ENCODE measurements at regions not wholly inside any gene's neighbourhood (a gene's known extent, or its start where the extent isn't known, plus 50 kb on each side); places are given as distances from the start of the nearest gene placed in this dataset.
"Not testable (repeated sequence)": the region's sequence is repeated elsewhere in the genome, so short reads cannot be mapped to it uniquely, and the experiment has no call there.

DNA sequence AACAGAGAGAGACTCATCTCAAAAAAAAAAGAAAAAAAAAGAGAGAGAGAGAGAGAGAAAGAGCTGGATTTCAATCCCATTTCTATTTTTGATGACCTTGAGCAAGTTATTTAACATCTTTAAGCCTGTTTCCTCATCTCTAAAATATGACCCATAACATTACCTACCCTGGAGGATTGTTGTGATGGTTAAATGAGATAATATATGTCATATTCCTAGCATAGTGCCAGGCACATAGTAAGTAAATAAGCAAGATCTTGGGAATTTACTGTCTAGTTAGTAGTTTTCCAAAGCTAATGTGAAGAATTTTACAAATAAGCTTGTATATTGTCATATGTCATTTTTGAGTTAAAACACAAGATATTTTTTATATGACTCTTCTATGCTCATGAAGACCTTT, 236.5 kb downstream of the PHLDA1 start:
- Histone ChIP-seq H4K20me1 (ENCODE audit: insufficient read depth, low read length, poor library complexity, severe bottlenecking) (no peaks in the 10 kb centered on the region), H3K27me3 (ENCODE audit: insufficient read depth, low read length, poor library complexity, severe bottlenecking) (no peaks in the 10 kb centered on the region), H3F3A (ENCODE audit: low read depth) (no peaks in the 10 kb centered on the region), H3K9ac (ENCODE audit: low read depth, low read length, poor library complexity, severe bottlenecking) (no peak overlapping the region), H3K4me2 (ENCODE audit: low read depth, low read length, poor library complexity, severe bottlenecking) (no peak overlapping the region), H3K4me1 (ENCODE audit: insufficient read depth, low read length, poor library complexity, severe bottlenecking) (peaks cover 6% of the 10 kb centered on the region), H3K36me3 (ENCODE audit: insufficient read depth, low read length) (no peaks in the 10 kb centered on the region), H3K9me2 (replicated peaks; ENCODE audit: low read depth, low read length) (no peaks in the 10 kb centered on the region), H2AFZ (ENCODE audit: low read length) (no peak overlapping the region), H3K9me3 (ENCODE audit: insufficient read depth, low read depth, low read length) (no peaks in the 10 kb centered on the region), H3K79me2 (ENCODE audit: insufficient read depth, low read length) (no peaks in the 10 kb centered on the region), H3K4me3 (ENCODE audit: low read length, poor library complexity, severe bottlenecking) (no peak overlapping the region)
- TF ChIP-seq CTCF (conservative IDR thresholded peaks at IDR 0.05; ENCODE audit: low read length) (no peak), EZH2phosphoT487 (IDR thresholded peaks at IDR 0.05; ENCODE audit: borderline replicate concordance) (no peak)

DNA sequence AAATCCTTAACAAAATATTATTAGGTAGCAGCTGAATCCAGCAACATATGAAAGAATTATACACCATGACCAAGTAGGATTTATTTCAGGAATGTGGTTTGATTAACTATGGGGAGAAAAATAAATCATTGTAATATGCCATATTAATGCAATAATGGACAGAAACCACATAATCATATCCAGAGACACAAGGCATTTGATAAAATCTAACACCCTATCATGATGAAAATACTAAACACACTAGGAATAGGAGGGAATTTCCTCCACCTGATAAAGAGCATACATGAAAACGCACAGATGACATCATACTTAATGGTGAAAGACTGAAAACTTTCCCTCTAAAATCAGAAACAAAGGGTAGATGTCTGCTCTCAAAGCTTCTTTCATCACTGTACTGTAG, 238.9 kb downstream of the PHLDA1 start:
- TF ChIP-seq EZH2phosphoT487 (IDR thresholded peaks at IDR 0.05; ENCODE audit: borderline replicate concordance) (no peak), CTCF (conservative IDR thresholded peaks at IDR 0.05; ENCODE audit: low read length) (no peak)
- peaks cover 6% of the 10 kb centered on the region for H3K4me1 ChIP-seq (ENCODE audit: insufficient read depth, low read length, poor library complexity, severe bottlenecking)

GRCh38 chr12:75790219-75790618, 241.4 kb downstream of the PHLDA1 start:
- Histone ChIP-seq H3K27me3 (ENCODE audit: insufficient read depth, low read length, poor library complexity, severe bottlenecking) (no peaks in the 10 kb centered on the region), H3F3A (ENCODE audit: low read depth) (no peaks in the 10 kb centered on the region; the same call in 1 of the 2 replicates), H3K36me3 (ENCODE audit: insufficient read depth, low read length) (no peaks in the 10 kb centered on the region), H3K4me2 (ENCODE audit: low read depth, low read length, poor library complexity, severe bottlenecking) (peak overlapping the region; percentile 3), H3K9me2 (replicated peaks; ENCODE audit: low read depth, low read length) (no peaks in the 10 kb centered on the region), H3K4me3 (ENCODE audit: low read length, poor library complexity, severe bottlenecking) (no peak overlapping the region), H3K9me3 (ENCODE audit: insufficient read depth, low read depth, low read length) (no peaks in the 10 kb centered on the region), H3K9ac (ENCODE audit: low read depth, low read length, poor library complexity, severe bottlenecking) (no peak overlapping the region), H3K79me2 (ENCODE audit: insufficient read depth, low read length) (no peaks in the 10 kb centered on the region), H2AFZ (ENCODE audit: low read length) (peak overlapping the region; percentile 45), H4K20me1 (ENCODE audit: insufficient read depth, low read length, poor library complexity, severe bottlenecking) (no peaks in the 10 kb centered on the region), H3K4me1 (ENCODE audit: insufficient read depth, low read length, poor library complexity, severe bottlenecking) (peaks cover 11% of the 10 kb centered on the region)
- TF ChIP-seq EZH2phosphoT487 (IDR thresholded peaks at IDR 0.05; ENCODE audit: borderline replicate concordance) = no peak
- no peak for TF ChIP-seq CTCF (conservative IDR thresholded peaks at IDR 0.05; ENCODE audit: low read length)

More for the DNA sequence above, 238.9 kb downstream of the PHLDA1 start:
- Histone ChIP-seq H3K9me2 (replicated peaks; ENCODE audit: low read depth, low read length) (no peaks in the 10 kb centered on the region), H3K79me2 (ENCODE audit: insufficient read depth, low read length) (no peaks in the 10 kb centered on the region), H3K4me2 (ENCODE audit: low read depth, low read length, poor library complexity, severe bottlenecking) (no peak overlapping the region), H3K4me3 (ENCODE audit: low read length, poor library complexity, severe bottlenecking) (no peak overlapping the region), H3K36me3 (ENCODE audit: insufficient read depth, low read length) (no peaks in the 10 kb centered on the region), H3K9me3 (ENCODE audit: insufficient read depth, low read depth, low read length) (no peaks in the 10 kb centered on the region), H2AFZ (ENCODE audit: low read length) (no peak overlapping the region), H4K20me1 (ENCODE audit: insufficient read depth, low read length, poor library complexity, severe bottlenecking) (no peaks in the 10 kb centered on the region), H3K9ac (ENCODE audit: low read depth, low read length, poor library complexity, severe bottlenecking) (no peak overlapping the region), H3F3A (ENCODE audit: low read depth) (no peaks in the 10 kb centered on the region), H3K27me3 (ENCODE audit: insufficient read depth, low read length, poor library complexity, severe bottlenecking) (no peaks in the 10 kb centered on the region)

DNA sequence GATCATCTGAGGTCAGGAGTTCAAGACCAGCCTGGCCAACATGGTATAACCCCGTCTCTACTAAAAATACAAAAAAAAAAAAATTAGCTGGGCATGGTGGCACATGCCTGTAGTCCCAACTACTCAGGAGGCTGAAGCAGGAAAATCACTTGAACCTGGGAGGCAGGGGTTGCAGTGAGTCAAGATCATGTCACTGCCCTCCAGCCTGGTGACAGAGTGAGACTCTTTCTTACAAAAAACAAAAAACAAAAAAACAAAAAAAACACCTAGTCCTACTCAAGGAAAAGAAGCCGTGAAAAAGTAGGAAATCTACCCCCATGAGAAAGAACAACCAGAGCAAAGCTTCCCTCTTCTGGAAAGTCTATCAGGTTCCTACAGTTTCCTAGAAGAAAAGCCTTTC, 244.4 kb downstream of the PHLDA1 start:
- not testable (repeated sequence) for H3K4me2 ChIP-seq (ENCODE audit: low read depth, low read length, poor library complexity, severe bottlenecking); H3K9me3 ChIP-seq (ENCODE audit: insufficient read depth, low read depth, low read length); H3K27me3 ChIP-seq (ENCODE audit: insufficient read depth, low read length, poor library complexity, severe bottlenecking); H3F3A ChIP-seq (ENCODE audit: low read depth); H2AFZ ChIP-seq (ENCODE audit: low read length); H3K9me2 ChIP-seq (replicated peaks; ENCODE audit: low read depth, low read length); H3K79me2 ChIP-seq (ENCODE audit: insufficient read depth, low read length); H3K9ac ChIP-seq (ENCODE audit: low read depth, low read length, poor library complexity, severe bottlenecking); H3K4me3 ChIP-seq (ENCODE audit: low read length, poor library complexity, severe bottlenecking); H3K36me3 ChIP-seq (ENCODE audit: insufficient read depth, low read length); H4K20me1 ChIP-seq (ENCODE audit: insufficient read depth, low read length, poor library complexity, severe bottlenecking)
- H3K4me1 ChIP-seq (ENCODE audit: insufficient read depth, low read length, poor library complexity, severe bottlenecking) = peaks cover 34% of the 10 kb centered on the region

Measured in Loucy (cell line).